Midbrain (tissue), 1 donor: ENCODE measurements at regions not wholly inside any gene's neighbourhood (a gene's known extent, or its start where the extent isn't known, plus 50 kb on each side); places are given as distances from the start of the nearest gene placed in this dataset.

Experiments
- DNase-seq: peaks from one replicate; lab custom pipeline; 2025; lab: John Stamatoyannopoulos, UW

GRCh38 chr12:118751355-118751754 is 230.0 kb upstream of the SRRM4 start:
- DNase-seq: no peak

DNA sequence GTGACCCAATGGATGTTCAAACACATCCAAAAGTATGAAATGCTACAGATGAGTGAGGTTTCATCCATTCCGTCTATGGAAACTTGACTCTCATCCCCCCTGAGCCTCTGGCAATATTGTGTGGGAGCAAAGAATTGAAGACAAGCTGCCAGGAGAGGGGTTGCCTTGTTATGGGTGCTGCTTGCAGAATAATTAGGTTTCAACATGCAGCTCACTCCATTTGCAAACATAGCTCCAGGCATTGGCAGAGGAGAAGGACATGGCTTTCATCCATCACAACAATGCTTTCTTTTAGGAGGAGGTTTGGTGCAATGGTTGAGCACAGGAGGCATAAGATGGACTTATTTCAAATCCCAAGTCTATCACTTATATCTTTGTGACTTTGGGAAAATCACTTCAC is 220.7 kb upstream of the SRRM4 start:
- DNase-seq: no peak

DNA sequence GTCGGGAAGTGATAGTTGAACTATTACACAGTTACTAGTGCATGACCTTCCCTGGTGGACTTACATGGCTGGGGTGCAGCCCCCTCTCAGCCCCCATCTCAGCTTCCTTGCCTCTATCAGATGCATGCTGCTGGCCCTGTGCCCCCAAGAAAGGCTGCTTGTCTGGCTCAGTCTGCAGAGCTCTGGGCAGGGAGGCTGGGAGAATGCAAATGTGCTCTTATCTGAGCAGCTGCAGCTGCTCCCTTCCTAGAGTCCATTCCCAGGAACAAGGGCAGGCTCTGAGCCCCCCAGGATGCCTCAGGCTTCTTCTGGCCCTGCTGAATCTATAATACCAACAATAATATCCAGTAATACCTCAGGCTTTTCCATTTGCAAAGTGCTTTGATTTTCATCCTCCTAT is 218.1 kb upstream of the SRRM4 start:
- DNase-seq: no peak

DNA sequence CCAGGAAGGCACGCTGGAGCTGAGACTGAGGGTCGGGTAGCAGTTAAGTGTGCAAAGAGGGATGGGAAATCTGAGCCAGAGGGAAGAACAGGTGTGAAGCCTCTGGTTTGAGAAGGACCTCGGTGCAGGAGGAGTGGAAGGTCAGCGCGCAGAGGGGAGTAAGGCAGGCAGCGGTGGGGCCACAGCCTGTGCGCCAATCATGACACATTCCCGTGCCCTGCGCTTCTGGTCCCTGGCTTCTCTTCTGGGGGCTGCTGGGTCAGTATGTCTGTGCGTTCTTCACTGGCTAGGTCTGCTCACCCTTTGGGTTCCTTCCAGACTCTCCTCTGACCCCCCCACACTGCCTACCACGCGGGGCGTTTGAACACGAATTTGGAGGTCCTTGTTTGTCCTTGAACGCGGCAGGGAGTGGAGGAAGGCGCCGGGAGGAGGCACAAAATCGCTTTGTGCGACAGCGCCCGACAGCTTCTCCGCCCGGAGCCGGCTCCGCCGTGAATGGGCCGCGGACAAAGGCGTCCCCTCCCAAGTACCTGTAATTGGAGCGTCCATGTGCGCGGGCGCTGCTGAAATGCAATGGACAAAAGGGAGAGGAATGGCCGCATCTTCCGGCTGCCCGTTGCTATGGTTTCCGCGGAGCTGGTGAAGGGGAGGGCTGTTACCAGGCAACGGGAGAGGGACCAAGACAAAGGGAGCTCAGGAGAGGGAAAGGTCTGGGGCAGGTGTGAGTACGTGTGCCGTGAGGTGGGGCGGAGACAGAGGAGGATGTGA is 207.2 kb upstream of the SRRM4 start:
- DNase-seq: peak; percentile 39

DNA sequence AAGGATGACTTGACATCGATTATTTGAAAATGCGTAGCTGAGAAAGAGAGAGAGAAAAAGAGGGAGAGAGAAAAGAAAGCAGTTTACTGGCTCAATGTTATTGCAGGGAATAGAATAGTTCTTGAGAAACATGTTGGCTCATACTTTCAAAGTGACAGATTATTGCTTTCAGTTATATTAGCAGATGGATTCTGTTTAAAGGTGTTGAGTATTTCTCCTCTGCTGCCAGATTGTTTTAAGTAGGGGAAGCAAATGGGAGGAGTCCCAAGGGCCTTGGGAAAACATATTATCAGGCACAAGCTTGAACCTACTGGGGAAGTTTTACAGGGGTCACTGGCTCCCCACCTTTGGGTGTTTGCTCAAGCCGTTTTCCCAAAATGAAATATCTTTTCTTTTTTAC is 203.8 kb upstream of the SRRM4 start:
- no peak for DNase-seq

GRCh38 chr12:118778077-118778476 is 203.3 kb upstream of the SRRM4 start:
- DNase-seq: no peak

DNA sequence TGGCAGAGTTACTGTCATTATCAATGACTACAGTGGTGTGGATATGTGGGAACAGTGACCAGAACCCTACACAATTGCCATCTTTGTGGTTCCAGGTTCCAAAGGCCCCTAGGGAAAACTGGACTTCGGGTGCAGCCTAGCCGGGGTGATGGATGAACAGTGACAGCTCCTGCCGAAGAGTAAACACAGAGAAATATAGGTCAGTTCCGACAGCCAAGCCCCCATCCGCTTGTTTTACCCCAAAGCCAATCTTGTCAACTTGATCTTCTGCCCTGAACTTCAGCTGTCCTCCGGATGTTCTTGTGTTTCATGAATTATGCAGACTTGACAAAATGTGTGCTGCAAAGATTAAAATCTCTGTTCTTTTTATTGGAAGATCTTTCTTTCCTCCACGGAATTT is 200.4 kb upstream of the SRRM4 start:
- no peak for DNase-seq

DNA sequence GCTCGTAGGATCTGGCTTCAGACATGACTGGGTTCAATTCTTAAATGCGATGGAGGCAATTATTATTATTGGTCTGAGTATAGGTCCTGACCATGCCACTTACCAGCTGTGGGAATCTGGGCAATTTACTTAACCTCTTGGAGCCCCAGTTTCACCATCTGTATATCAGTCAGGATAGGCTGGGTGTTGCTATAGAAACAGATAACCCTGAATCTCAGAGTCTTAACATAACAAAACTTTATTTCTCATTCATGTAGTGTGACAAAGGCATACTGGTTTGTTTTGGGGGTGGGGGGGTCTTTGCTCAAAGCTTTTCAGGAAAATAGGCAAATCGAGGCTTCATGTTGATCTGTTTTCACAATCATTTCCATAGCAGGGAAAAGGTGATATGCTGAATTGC is 199.6 kb upstream of the SRRM4 start:
- DNase-seq: no peak

GRCh38 chr12:118783703-118784102 is 197.6 kb upstream of the SRRM4 start:
- DNase-seq: no peak

GRCh38 chr12:118790578-118790977 is 190.8 kb upstream of the SRRM4 start:
- DNase-seq: no peak

DNA sequence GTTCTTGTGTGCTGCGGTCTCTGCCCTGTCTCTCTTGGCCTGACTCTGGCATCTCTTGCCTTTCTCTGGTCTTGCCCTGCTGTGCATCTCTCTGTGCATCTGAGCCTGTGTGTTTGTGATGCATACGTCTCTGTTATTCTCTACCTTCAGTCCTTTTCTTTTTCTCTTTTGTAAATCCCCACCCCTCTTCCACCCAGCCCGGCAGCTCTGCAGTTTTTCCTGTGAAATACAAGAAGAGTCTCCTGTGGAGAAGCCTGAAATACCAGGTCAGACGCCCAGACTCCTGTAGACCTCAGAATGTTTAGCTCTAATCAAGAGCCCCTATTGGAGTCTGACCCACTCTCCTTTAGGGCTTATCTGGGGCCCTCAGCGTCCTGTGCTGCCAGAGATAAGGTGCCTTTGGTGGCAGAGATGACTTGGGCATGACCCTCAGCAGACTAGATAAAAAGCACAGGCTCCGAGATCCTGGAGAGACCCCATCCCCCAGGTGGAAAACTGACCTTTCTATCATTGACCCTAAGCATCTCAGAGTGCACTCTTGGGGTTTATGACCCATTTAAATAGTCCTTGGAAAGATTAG is 167.5 kb upstream of the SRRM4 start:
- no peak for DNase-seq

DNA sequence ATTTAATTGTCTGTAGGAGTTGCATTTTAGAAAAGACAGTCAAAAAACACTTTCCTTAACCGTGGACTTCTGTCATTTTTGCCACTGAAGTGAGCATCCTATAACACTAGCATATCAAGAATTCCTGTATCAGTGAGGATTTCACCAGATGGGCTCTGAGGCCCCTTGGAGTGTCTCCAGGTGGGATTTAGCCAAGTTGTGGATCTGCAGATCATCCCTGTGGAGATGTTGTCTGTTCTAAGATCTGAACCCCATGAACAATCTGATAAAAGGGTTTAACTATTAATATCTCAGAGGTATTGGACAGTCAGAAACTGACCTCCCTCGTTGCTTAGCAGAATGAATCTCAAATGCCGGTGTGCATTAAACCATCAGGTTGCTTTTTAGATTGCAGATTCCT is 165.0 kb upstream of the SRRM4 start:
- no peak for DNase-seq

DNA sequence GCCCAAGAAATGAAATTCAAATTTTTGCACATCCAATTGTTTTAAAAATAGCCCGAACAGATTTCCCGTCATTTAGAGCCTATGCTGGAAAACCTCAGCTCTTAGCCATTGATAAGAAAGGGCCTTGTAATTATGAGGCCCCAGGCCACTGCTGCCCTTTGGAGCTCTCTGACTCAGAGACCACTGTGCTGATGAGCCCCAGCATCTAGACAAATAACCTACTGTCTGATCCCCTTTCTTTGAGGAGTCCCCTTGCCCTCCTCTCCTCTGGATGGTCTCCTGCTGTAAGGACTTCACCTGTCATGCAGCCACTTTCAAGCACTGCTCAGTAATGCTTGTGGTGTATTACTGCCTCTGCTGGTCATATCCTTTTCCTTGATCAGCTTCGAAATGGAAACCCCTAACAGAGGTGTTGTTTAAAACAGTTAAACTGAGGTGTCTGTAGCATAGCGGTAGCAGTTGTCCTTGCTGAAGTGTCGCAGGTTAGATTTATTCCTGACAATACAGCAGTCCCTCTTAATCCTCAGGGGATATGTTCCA is 159.9 kb upstream of the SRRM4 start:
- DNase-seq: no peak

- no peak for DNase-seq
These were observed 158.8 kb upstream of the SRRM4 start for GRCh38 chr12:118822512-118822911.

- peak; percentile 24 for DNase-seq
These were observed 154.3 kb upstream of the SRRM4 start for GRCh38 chr12:118827047-118827446.

GRCh38 chr12:118827606-118828005 is 153.7 kb upstream of the SRRM4 start:
- DNase-seq: peak; percentile 24

- DNase-seq: no peak
These were observed 151.0 kb upstream of the SRRM4 start for GRCh38 chr12:118830296-118830695.

GRCh38 chr12:118835926-118836325 is 145.4 kb upstream of the SRRM4 start:
- DNase-seq: no peak

- no peak for DNase-seq
These were observed 140.9 kb upstream of the SRRM4 start for GRCh38 chr12:118840399-118840798.

DNA sequence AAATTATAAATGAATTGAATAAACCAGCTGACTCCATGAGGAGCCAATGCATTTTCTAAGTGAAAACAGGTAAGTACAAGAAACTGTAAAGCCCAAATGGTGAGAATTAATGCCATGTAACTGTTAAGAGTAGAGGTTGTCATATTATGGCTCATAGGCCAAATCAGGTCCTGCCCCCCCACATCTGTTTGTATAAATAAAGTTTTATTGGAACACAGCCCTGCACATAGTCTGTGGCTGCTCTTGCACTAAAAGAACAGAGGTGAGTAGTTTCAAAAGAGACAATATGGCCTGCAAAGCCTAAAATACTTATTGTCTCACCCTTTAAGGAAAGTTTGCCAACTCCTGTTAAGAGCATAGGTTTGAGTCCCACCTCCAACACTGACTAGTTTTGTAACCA is 140.5 kb upstream of the SRRM4 start:
- no peak for DNase-seq

DNA sequence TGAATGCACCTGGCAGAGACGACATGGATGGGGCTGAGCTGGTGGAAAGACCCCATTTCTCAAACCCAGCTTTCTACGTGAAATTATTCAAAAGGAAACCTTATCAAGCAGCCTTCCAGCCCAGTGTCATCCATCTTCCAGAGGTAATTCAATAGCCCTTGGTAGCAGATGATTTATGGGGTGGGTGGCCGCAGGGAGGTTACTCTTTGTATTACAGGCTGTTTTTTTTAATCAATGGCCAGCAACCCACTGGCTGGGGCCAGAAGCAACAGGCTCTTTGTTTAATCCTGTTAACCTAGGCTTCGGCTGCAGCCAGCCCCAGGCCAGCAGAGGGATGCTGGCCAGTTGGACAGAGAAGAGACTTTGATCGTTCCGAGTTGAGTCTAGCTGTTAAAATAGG is 139.8 kb upstream of the SRRM4 start:
- no peak for DNase-seq

GRCh38 chr12:118842866-118843265 is 138.5 kb upstream of the SRRM4 start:
- no peak for DNase-seq

GRCh38 chr12:118846416-118846815 is 134.9 kb upstream of the SRRM4 start:
- DNase-seq: no peak
